Tibial artery (tissue), 4 donors: ENCODE measurements at regions not wholly inside any gene's neighbourhood (a gene's known extent, or its start where the extent isn't known, plus 50 kb on each side); places are given as distances from the start of the nearest gene placed in this dataset.
A peak's percentile ranks its signal among the peaks of the same experiment; 100 is the strongest.

Source experiments
- DNase-seq, 2 donors: peaks; one replicate each; pipeline ENCODE4 v3.0.0-alpha.2; 2019
- H3K27ac ChIP-seq, 2 donors: fragments of 200-600 bp; sonication (generic) in 1 of 2; 1 replicate in 1 of 2; 2 replicates in 1 of 2; pipeline ENCODE4 v1.5.1; 2018 to 2019; ENCODE audit warnings: mild to moderate bottlenecking in 1 of 2
- H3K27me3 ChIP-seq, 2 donors: fragments of 200-600 bp; sonication (generic) in 1 of 2; one replicate each; pipeline versions ENCODE4 v1.5.1 to v1.6.0; 2016 to 2019
- H3K36me3 ChIP-seq, 3 donors: fragments of 200-600 bp; sonication (generic) in 2 of 3; one replicate each; pipeline ENCODE4 v1.5.1; 2016 to 2019; ENCODE audit warnings: mild to moderate bottlenecking in 2 of 3
- H3K4me1 ChIP-seq, 4 donors: fragments of 200-600 bp; sonication (generic) in 2 of 4; 1 replicate in 3 of 4; 2 replicates in 1 of 4; pipeline ENCODE4 v1.5.1; 2016 to 2019
- H3K4me3 ChIP-seq, 2 donors: fragments of 200-600 bp; sonication (generic) in 1 of 2; 1 replicate in 1 of 2; 2 replicates in 1 of 2; pipeline ENCODE4 v1.5.1; 2018 to 2019; ENCODE audit warnings: mild to moderate bottlenecking in 2 of 2
- H3K9me3 ChIP-seq, 3 donors: fragments of 200-600 bp; sonication (generic) in 1 of 3; one replicate each; pipeline ENCODE4 v1.5.1; 2016 to 2019
- CTCF ChIP-seq, 2 experiments: fragments of 200-600 bp in 1 of 2; fragments of 450-650 bp in 1 of 2; IDR thresholded peaks; one replicate each; pipeline ENCODE4 v1.5.1; 2017 to 2019; ENCODE audit warnings: antibody characterized with exemption in 2 of 2, mild to moderate bottlenecking in 1 of 2, moderate library complexity in 1 of 2
- intact Hi-C: fragments of 100-400 bp; cut with DNase I; formaldehyde crosslinking; loops from one replicate; pipeline ENCODE4 v1.15.0; 2023; ENCODE audit warnings: low total_unique reads

GRCh38 chr7:119392-120163 lies 72.8 kb upstream of the FAM20C start:
- no peak for TF ChIP-seq CTCF (IDR thresholded peaks at IDR 0.05)
- no peaks in the 10 kb centered on the region for H3K36me3 ChIP-seq
- no peak overlapping the region for H3K27ac ChIP-seq
- peaks cover 0 to 6% (median 2%) of the 10 kb centered on the region in 4 donors for H3K4me1 ChIP-seq
- intact Hi-C loops: no loop called here
- no peak overlapping the region for H3K4me3 ChIP-seq
- peak; percentile 63 to 76 for DNase-seq
- H3K9me3 ChIP-seq: no peaks in the 10 kb centered on the region
- no peaks in the 10 kb centered on the region for H3K27me3 ChIP-seq

GRCh38 chr7:120164-120991 lies 72.0 kb upstream of the FAM20C start:
- no peak overlapping the region for H3K4me3 ChIP-seq

GRCh38 chr7:121002-121785 lies 71.2 kb upstream of the FAM20C start:
- no peak for TF ChIP-seq CTCF (IDR thresholded peaks at IDR 0.05)
- Histone ChIP-seq H3K4me3 (no peak overlapping the region), H3K27ac (no peak overlapping the region), H3K36me3 (no peaks in the 10 kb centered on the region), H3K27me3 (no peaks in the 10 kb centered on the region), H3K4me1 (peaks cover 0 to 11% (median 2%) of the 10 kb centered on the region in 4 donors), H3K9me3 (no peaks in the 10 kb centered on the region)
- DNase-seq: peak in 1 of 2 donors; percentile 50
- intact Hi-C loops: no loop called here

More at GRCh38 chr7:120164-120991, 72.0 kb upstream of the FAM20C start:
- Histone ChIP-seq H3K27me3 (no peaks in the 10 kb centered on the region), H3K9me3 (no peaks in the 10 kb centered on the region), H3K27ac (no peak overlapping the region), H3K36me3 (no peaks in the 10 kb centered on the region), H3K4me1 (peaks cover 0 to 11% (median 2%) of the 10 kb centered on the region in 4 donors)
- DNase-seq: no peak
- TF ChIP-seq CTCF (IDR thresholded peaks at IDR 0.05): no peak
- intact Hi-C loops: no loop called here

GRCh38 chr7:123237-123636 lies 69.1 kb upstream of the FAM20C start:
- H3K4me3 ChIP-seq: no peak overlapping the region
- H3K27me3 ChIP-seq: no peaks in the 10 kb centered on the region
- DNase-seq: peak in 1 of 2 donors; percentile 48
- no peaks in the 10 kb centered on the region for H3K36me3 ChIP-seq
- intact Hi-C loops: no loop called here
- peaks cover 0 to 11% (median 3%) of the 10 kb centered on the region in 4 donors for H3K4me1 ChIP-seq
- no peaks in the 10 kb centered on the region for H3K9me3 ChIP-seq
- TF ChIP-seq CTCF (IDR thresholded peaks at IDR 0.05): no peak
- H3K27ac ChIP-seq: no peak overlapping the region

- intact Hi-C loops: no loop called here
- Histone ChIP-seq H3K4me3 (no peak overlapping the region), H3K36me3 (no peaks in the 10 kb centered on the region), H3K4me1 (peaks cover 0 to 21% (median 13%) of the 10 kb centered on the region in 4 donors), H3K27me3 (no peaks in the 10 kb centered on the region), H3K27ac (no peak overlapping the region), H3K9me3 (no peaks in the 10 kb centered on the region)
- peak in 1 of 2 donors; percentile 59 for DNase-seq
- no peak for TF ChIP-seq CTCF (IDR thresholded peaks at IDR 0.05)
These were observed 68.0 kb upstream of the FAM20C start for GRCh38 chr7:124130-124949.
